IMR-90 (cell line): ENCODE measurements at regions not wholly inside any gene's neighbourhood (a gene's known extent, or its start where the extent isn't known, plus 50 kb on each side); places are given as distances from the start of the nearest gene placed in this dataset.
A peak's percentile ranks its signal among the peaks of the same experiment; 100 is the strongest.

Experiments
- ATAC-seq: fragments of 200-7000 bp; cut with Tn5 transposase; 2 replicates; pipeline ENCODE4 v1.9.1; 2020; ENCODE audit warnings: low read depth, mild to moderate bottlenecking, moderate library complexity
- BruUV-seq: library from RNA; stranded (reverse); fragments of 400-500 nt; replicated peaks from 2 replicates; lab custom pipeline; 2021; lab: Mats Ljungman, UMichigan
- CTCF ChIA-PET: fragments of 300-600 bp; formaldehyde crosslinking; extraction: SDS; loops from one replicate; lab custom pipeline; 2021; ENCODE audit warnings: antibody characterized with exemption; lab: Yijun Ruan, JAX
- POLR2A ChIA-PET: fragments of 300-600 bp; sonication (Branson Sonifier 250); formaldehyde crosslinking; loops from one replicate; lab custom pipeline; 2022; ENCODE audit warnings: antibody characterized with exemption; ENCODE audit not compliant: unreplicated experiment; lab: Charles Lee
- DNase-seq: peaks from one replicate; pipeline ENCODE4 v3.0.0; 2013
- H2AFZ ChIP-seq: replicated peaks from 2 replicates; pipeline ENCODE3; 2013; ENCODE audit warnings: low read length, mild to moderate bottlenecking; ENCODE audit not compliant: poor library complexity
- H2AK5ac ChIP-seq: 2 replicates; pipeline ENCODE4 v1.6.1; 2013; ENCODE audit warnings: low read depth, low read length, inconsistent platforms
- H2AK9ac ChIP-seq: replicated peaks from 2 replicates; pipeline ENCODE3; 2013; ENCODE audit warnings: mild to moderate bottlenecking, low read depth, low read length, moderate library complexity; ENCODE audit not compliant: poor library complexity
- H2BK120ac ChIP-seq: 2 replicates; pipeline ENCODE4 v1.6.1; 2013; ENCODE audit warnings: low read depth, low read length, inconsistent platforms
- H2BK15ac ChIP-seq: 3 replicates; pipeline ENCODE4 v1.6.1; 2013; ENCODE audit warnings: low read depth, low read length, inconsistent platforms
- H2BK20ac ChIP-seq: 2 replicates; pipeline ENCODE4 v1.6.1; 2013; ENCODE audit warnings: low read depth, mild to moderate bottlenecking, inconsistent platforms, low read length, moderate library complexity
- H2BK5ac ChIP-seq: 2 replicates; pipeline ENCODE4 v1.6.1; 2013; ENCODE audit warnings: mild to moderate bottlenecking, low read depth, low read length, inconsistent platforms; ENCODE audit not compliant: poor library complexity, severe bottlenecking
- H3K14ac ChIP-seq: replicated peaks from 2 replicates; pipeline ENCODE4 v1.6.1; 2013; ENCODE audit warnings: low read depth, low read length, inconsistent platforms
- H3K18ac ChIP-seq: 2 replicates; pipeline ENCODE4 v1.6.1; 2013; ENCODE audit warnings: low read depth, low read length, control low read depth
- H3K23ac ChIP-seq: 2 replicates; pipeline ENCODE4 v1.6.1; 2013; ENCODE audit warnings: low read depth, low read length, inconsistent platforms
- H3K27ac ChIP-seq: 2 replicates; pipeline ENCODE4 v1.5.1; 2013; ENCODE audit warnings: mild to moderate bottlenecking, control low read depth, low read length; ENCODE audit not compliant: insufficient read depth
- H3K27me3 ChIP-seq: 2 replicates; pipeline ENCODE4 v1.6.1; 2013; ENCODE audit warnings: low read length; ENCODE audit not compliant: control insufficient read depth, insufficient read depth
- H3K36me3 ChIP-seq: 2 replicates; pipeline ENCODE4 v1.6.1; 2013; ENCODE audit warnings: low read length, mixed read lengths; ENCODE audit not compliant: control insufficient read depth, insufficient read depth
- H3K4ac ChIP-seq: 2 replicates; pipeline ENCODE4 v1.6.1; 2013; ENCODE audit warnings: low read depth, low read length, inconsistent platforms
- H3K4me1 ChIP-seq: 2 replicates; pipeline ENCODE4 v1.6.1; 2013; ENCODE audit warnings: low read length, mixed read lengths; ENCODE audit not compliant: control insufficient read depth, insufficient read depth
- H3K4me2 ChIP-seq: 2 replicates; pipeline ENCODE4 v1.6.1; 2013; ENCODE audit warnings: low read depth, mild to moderate bottlenecking, control low read depth, low read length, moderate library complexity
- H3K4me3 ChIP-seq: 2 replicates; pipeline ENCODE4 v1.5.1; 2013; ENCODE audit warnings: low read depth, mild to moderate bottlenecking, control low read depth, low read length, moderate library complexity; ENCODE audit not compliant: insufficient read depth
- H3K56ac ChIP-seq: 2 replicates; pipeline ENCODE4 v1.6.1; 2013; ENCODE audit warnings: low read length, inconsistent platforms; ENCODE audit not compliant: insufficient read depth; ENCODE audit errors: extremely low read depth
- H3K79me1 ChIP-seq, 2 experiments: 2 replicates each; pipeline ENCODE4 v1.6.1; 2013; ENCODE audit warnings: low read length in 2 of 2, inconsistent platforms in 1 of 2, low read depth in 1 of 2
- H3K9ac ChIP-seq: 2 replicates; pipeline ENCODE4 v1.6.1; 2013; ENCODE audit warnings: low read depth, low read length, control low read depth
- H3K9me1 ChIP-seq: 2 replicates; pipeline ENCODE4 v1.6.1; 2013; ENCODE audit warnings: low read length, inconsistent platforms; ENCODE audit not compliant: insufficient read depth
- H3K9me3 ChIP-seq: 2 replicates; pipeline ENCODE4 v1.6.1; 2013; ENCODE audit warnings: low read length; ENCODE audit not compliant: control insufficient read depth, insufficient read depth
- H4K20me1 ChIP-seq: 2 replicates; pipeline ENCODE4 v1.6.1; 2013; ENCODE audit warnings: low read length, inconsistent platforms; ENCODE audit not compliant: insufficient read depth
- H4K5ac ChIP-seq: 2 replicates; pipeline ENCODE4 v1.6.1; 2013; ENCODE audit warnings: mild to moderate bottlenecking, low read depth, low read length, control low read depth
- H4K8ac ChIP-seq, 2 experiments: 2 replicates each; pipeline ENCODE4 v1.6.1; 2013; ENCODE audit warnings: low read depth in 2 of 2, low read length in 2 of 2, control low read depth in 1 of 2, inconsistent platforms in 1 of 2
- H4K91ac ChIP-seq: 2 replicates; pipeline ENCODE4 v1.6.1; 2013; ENCODE audit warnings: low read depth, low read length, inconsistent platforms; ENCODE audit not compliant: insufficient read depth
- BHLHE40 ChIP-seq: fragments of 150-350 bp; IDR thresholded peaks from 2 replicates; pipeline ENCODE4 v1.6.1; 2016; ENCODE audit warnings: mild to moderate bottlenecking, low read depth, low read length
- CEBPB ChIP-seq: IDR thresholded peaks from 2 replicates; pipeline ENCODE4 v1.6.1; 2012; ENCODE audit warnings: low read depth, low read length, improper control_type of control experiment
- CHD1 ChIP-seq: IDR thresholded peaks from 2 replicates; pipeline ENCODE4 v1.6.1; 2012; ENCODE audit warnings: low read depth, low read length, improper control_type of control experiment
- CTCF ChIP-seq: conservative IDR thresholded peaks from 2 replicates; pipeline ENCODE4 v1.5.1; 2012; ENCODE audit warnings: mild to moderate bottlenecking, low read depth, low read length, improper control_type of control experiment
- ELK1 ChIP-seq: fragments of 150-350 bp; IDR thresholded peaks from 2 replicates; pipeline ENCODE4 v1.6.1; 2016; ENCODE audit warnings: low read depth, mild to moderate bottlenecking, low read length, moderate library complexity, borderline replicate concordance
- FOS ChIP-seq: fragments of 150-350 bp; IDR thresholded peaks from 2 replicates; pipeline ENCODE4 v1.6.1; 2016; ENCODE audit warnings: low read depth, low read length
- MAFK ChIP-seq: IDR thresholded peaks from 2 replicates; pipeline ENCODE4 v1.6.1; 2012; ENCODE audit warnings: low read depth, low read length, improper control_type of control experiment
- MAZ ChIP-seq: IDR thresholded peaks from 2 replicates; pipeline ENCODE4 v1.6.1; 2012; ENCODE audit warnings: low read depth, mild to moderate bottlenecking, low read length, improper control_type of control experiment, moderate library complexity, borderline replicate concordance
- MXI1 ChIP-seq: IDR thresholded peaks from 2 replicates; pipeline ENCODE4 v1.6.1; 2012; ENCODE audit warnings: low read depth, mild to moderate bottlenecking, low read length, moderate library complexity, borderline replicate concordance
- NFE2L2 ChIP-seq: fragments of 150-350 bp; IDR thresholded peaks from 2 replicates; pipeline ENCODE4 v1.6.1; 2016; ENCODE audit warnings: low read depth, mild to moderate bottlenecking, low read length
- POLR2A ChIP-seq: IDR thresholded peaks from 2 replicates; pipeline ENCODE4 v1.6.1; 2012; ENCODE audit warnings: mild to moderate bottlenecking, low read depth, low read length
- RAD21 ChIP-seq: IDR thresholded peaks from 2 replicates; pipeline ENCODE4 v1.6.1; 2012; ENCODE audit warnings: low read length, improper control_type of control experiment
- RCOR1 ChIP-seq: IDR thresholded peaks from 2 replicates; pipeline ENCODE4 v1.6.1; 2012; ENCODE audit warnings: mild to moderate bottlenecking, low read length, improper control_type of control experiment; ENCODE audit not compliant: insufficient replicate concordance
- RFX5 ChIP-seq: IDR thresholded peaks from 2 replicates; pipeline ENCODE4 v1.8.0; 2012; ENCODE audit warnings: low read depth, mild to moderate bottlenecking, low read length, moderate library complexity
- SMC3 ChIP-seq: fragments of 150-350 bp; IDR thresholded peaks from 2 replicates; pipeline ENCODE4 v1.6.1; 2016; ENCODE audit warnings: low read depth, mild to moderate bottlenecking, antibody characterized with exemption, low read length, moderate library complexity
- USF2 ChIP-seq: fragments of 150-350 bp; IDR thresholded peaks from 2 replicates; pipeline ENCODE4 v1.6.1; 2017; ENCODE audit warnings: mild to moderate bottlenecking, antibody characterized with exemption, low read length, low read depth
- WGBS, 2 experiments: methylation state at CpG; one replicate each; pipeline versions ENCODE4 v1.1.5 to v1.1.7; 2013; ENCODE audit warnings: missing lambda C conversion rate in 2 of 2; ENCODE audit not compliant: insufficient read length in 1 of 2; ENCODE audit errors: extremely low coverage in 2 of 2; 5-methylcytosine and 5-hydroxymethylcytosine counted together
- dilution Hi-C: fragments of 300-500 bp; cut with HindIII; formaldehyde crosslinking; loops from one replicate; pipeline ENCODE4 v1.14.3; 2018; ENCODE audit warnings: low sequenced_read_pairs; ENCODE audit not compliant: unreplicated experiment
- in situ Hi-C: fragments of 300-500 bp; cut with MboI; formaldehyde crosslinking; loops from 3 replicates; pipeline ENCODE4 v1.14.3; 2019; ENCODE audit warnings: low sequenced_read_pairs, inconsistent platforms, mixed read lengths
- intact Hi-C: fragments of 100-400 bp; cut with micrococcal nuclease; formaldehyde crosslinking; loops from 2 replicates; pipeline ENCODE4 v1.10.0; 2022

- H3K56ac ChIP-seq: no peak overlapping the region
- no peaks in the 10 kb centered on the region for H4K20me1 ChIP-seq
- H2BK5ac ChIP-seq: peak overlapping the region; percentile 85
- H2BK15ac ChIP-seq: peak overlapping the region; percentile 99; the same call in 2 of the 3 replicates
- TF ChIP-seq MAFK (no peak), SMC3 (no peak), ELK1 (no peak), CHD1 (no peak), MXI1 (no peak), NFE2L2 (no peak), POLR2A (no peak), FOS (no peak), RFX5 (no peak), RCOR1 (no peak), CTCF (no peak), RAD21 (no peak), USF2 (no peak), MAZ (no peak), CEBPB (no peak), BHLHE40 (no peak)
- no peak for ATAC-seq
- H3K9me1 ChIP-seq: peaks cover 3% of the 10 kb centered on the region
- peak overlapping the region; percentile 91 for H2BK120ac ChIP-seq
- peak overlapping the region; percentile 49 to 83; a peak in 3 of 4 replicates for H4K8ac ChIP-seq
- ChIA-PET CTCF (interaction anchor here (0.6 kb wide), 1 partner anchor 188 kb away, joined by 4 read pairs; no protein-coding TSS in a partner anchor), POLR2A (no interaction called here)
- dilution Hi-C loops: no loop called here
- peak overlapping the region; percentile 93 for H4K5ac ChIP-seq
- H2AFZ ChIP-seq: peak overlapping the region; percentile 73
- H3K23ac ChIP-seq: 0 out of 2 replicates have a peak overlapping the region, but pooled peaks have one; percentile 45
- peaks cover 5% of the 10 kb centered on the region; the same call in 1 of the 2 replicates for H3K4me1 ChIP-seq
- in situ Hi-C loops: no loop called here
- no peaks in the 10 kb centered on the region for H3K9me3 ChIP-seq
- intact Hi-C loops: loop anchor here (10.0 kb wide), 2 partner anchors 217 to 693 kb away; partner anchors contain the start of gene NECTIN3
- H2AK9ac ChIP-seq: no peak overlapping the region
- H3K27me3 ChIP-seq: no peaks in the 10 kb centered on the region
- H3K4ac ChIP-seq: peak overlapping the region; percentile 95
- no peak overlapping the region for H3K4me3 ChIP-seq
- no peak for DNase-seq
- H3K18ac ChIP-seq: peak overlapping the region; percentile 97
- peak overlapping the region; percentile 94 for H4K91ac ChIP-seq
- peak overlapping the region; percentile 97 for H2AK5ac ChIP-seq
- BruUV-seq: no TSS peak
- H3K4me2 ChIP-seq: no peak overlapping the region
- H3K79me1 ChIP-seq: peaks cover 0 to 3% of the 10 kb centered on the region in 2 experiments; a peak in 1 of 4 replicates
- H3K36me3 ChIP-seq: no peaks in the 10 kb centered on the region
- WGBS, 2 experiments: no CpG with 5 or more reads among the region's 1 CpG
- peak overlapping the region; percentile 86 for H3K14ac ChIP-seq
- peak overlapping the region; percentile 29 for H3K27ac ChIP-seq
- peak overlapping the region; percentile 97 for H2BK20ac ChIP-seq
- no peak overlapping the region for H3K9ac ChIP-seq
Measured at GRCh38 chr3:110381992-110382391, 689.6 kb upstream of the NECTIN3 start.
